HFF-Myc (cell line): ENCODE measurements at regions not wholly inside any gene's neighbourhood (a gene's known extent, or its start where the extent isn't known, plus 50 kb on each side); places are given as distances from the start of the nearest gene placed in this dataset.

Experiments
- DNase-seq: peaks from one replicate; pipeline ENCODE4 v3.0.0-alpha.2; 2011; ENCODE audit warnings: low read depth; ENCODE audit errors: extremely low read depth
- H3K4me3 ChIP-seq: replicated peaks from 2 replicates; pipeline ENCODE4 v1.5.1; 2011; ENCODE audit warnings: low read depth, mild to moderate bottlenecking, control low read depth, low read length
- CTCF ChIP-seq: IDR thresholded peaks from 2 replicates; pipeline ENCODE4 v1.5.1; 2012; ENCODE audit warnings: mild to moderate bottlenecking, low read depth, low read length, control low read depth; ENCODE audit errors: missing control alignments

GRCh38 chr1:116826818-116827606 lies 72.8 kb downstream of the CD2 start:
- H3K4me3 ChIP-seq: no peak overlapping the region
- no peak for TF ChIP-seq CTCF
- no peak for DNase-seq

- no peak for TF ChIP-seq CTCF
- no peak for DNase-seq
- no peak overlapping the region for H3K4me3 ChIP-seq
Measured at GRCh38 chr1:116827607-116828105, 73.4 kb downstream of the CD2 start.

- H3K4me3 ChIP-seq: no peak overlapping the region
- no peak for DNase-seq
- no peak for TF ChIP-seq CTCF
Measured at GRCh38 chr1:116832308-116832931, 77.3 kb upstream of the PTGFRN start.

- H3K4me3 ChIP-seq: no peak overlapping the region
- DNase-seq: no peak
- no peak for TF ChIP-seq CTCF
Measured at GRCh38 chr1:116832932-116833578, 76.7 kb upstream of the PTGFRN start.

GRCh38 chr1:116833718-116834117 lies 76.0 kb upstream of the PTGFRN start:
- no peak overlapping the region for H3K4me3 ChIP-seq
- no peak for TF ChIP-seq CTCF
- DNase-seq: no peak

GRCh38 chr1:116834595-116834994 lies 75.1 kb upstream of the PTGFRN start:
- DNase-seq: no peak

More at GRCh38 chr1:116834595-116834994, 75.1 kb upstream of the PTGFRN start:
- no peak overlapping the region for H3K4me3 ChIP-seq
- TF ChIP-seq CTCF: no peak
